HT-29 (cell line): ENCODE measurements at regions not wholly inside any gene's neighbourhood (a gene's known extent, or its start where the extent isn't known, plus 50 kb on each side); places are given as distances from the start of the nearest gene placed in this dataset.
"Not testable (repeated sequence)": the region's sequence is repeated elsewhere in the genome, so short reads cannot be mapped to it uniquely, and the experiment has no call there.

Experiments
- DNase-seq: peaks from one replicate; pipeline ENCODE4 v3.0.0-alpha.2; 2015; ENCODE audit warnings: low spot score

- no peak for DNase-seq
Observed at GRCh38 chr5:110872200-110872599, 133.4 kb downstream of the SLC25A46 start.

GRCh38 chr5:110872963-110873362, 134.2 kb downstream of the SLC25A46 start:
- no peak for DNase-seq

DNA sequence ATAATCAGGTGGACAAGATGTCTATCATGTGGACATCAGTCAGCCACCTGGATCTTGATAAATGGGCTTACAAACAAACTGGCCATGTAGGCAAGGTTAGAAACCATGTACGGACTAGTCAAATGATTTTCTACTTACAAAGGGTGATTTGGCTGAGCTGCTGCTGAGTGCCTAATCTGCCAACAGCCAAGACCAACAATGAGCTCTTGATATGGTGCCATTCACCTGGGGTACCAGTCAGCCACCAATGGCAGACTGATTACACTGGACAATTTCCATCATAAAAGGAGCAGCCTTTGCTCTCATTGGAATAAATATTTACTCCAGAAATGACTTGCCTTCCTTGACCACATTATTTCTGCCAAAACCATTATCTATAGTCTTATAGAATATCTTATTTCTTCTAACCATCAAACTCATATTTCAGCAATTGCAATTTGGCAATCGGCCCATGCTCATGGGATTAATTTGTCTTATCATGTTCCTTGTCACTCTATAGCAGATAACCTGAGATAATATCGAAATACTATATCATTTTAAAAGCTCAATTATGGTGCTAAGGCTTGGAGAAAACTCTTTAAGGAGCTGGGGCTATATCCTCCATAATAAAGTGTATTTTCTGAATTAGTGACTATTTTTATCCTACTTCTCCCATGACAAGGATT, 135.1 kb downstream of the SLC25A46 start:
- no peak for DNase-seq

DNA sequence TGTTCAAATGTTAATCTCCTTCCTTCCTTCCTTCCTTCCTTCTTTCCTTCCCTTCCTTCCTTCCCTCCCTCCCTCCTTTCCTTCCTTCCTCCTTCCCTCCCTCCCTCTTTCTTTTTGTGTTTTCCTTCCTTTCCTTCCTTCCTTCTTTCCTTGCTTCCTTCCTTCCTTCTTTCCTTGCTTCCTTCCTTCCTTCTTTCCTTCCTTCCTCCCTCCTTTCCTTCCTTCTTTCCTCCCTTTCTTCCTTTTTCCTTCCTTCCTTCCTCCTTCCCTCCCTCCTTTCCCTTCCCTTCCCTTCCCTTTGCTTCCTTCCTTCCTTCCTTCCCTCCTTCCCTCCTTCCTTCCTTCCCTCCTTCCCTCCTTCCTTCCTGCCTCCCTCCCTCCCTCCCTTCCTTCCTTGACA, 136.3 kb downstream of the SLC25A46 start:
- DNase-seq: not testable (repeated sequence)

- DNase-seq: no peak
Observed at GRCh38 chr5:110878115-110878514, 139.3 kb downstream of the SLC25A46 start.

DNA sequence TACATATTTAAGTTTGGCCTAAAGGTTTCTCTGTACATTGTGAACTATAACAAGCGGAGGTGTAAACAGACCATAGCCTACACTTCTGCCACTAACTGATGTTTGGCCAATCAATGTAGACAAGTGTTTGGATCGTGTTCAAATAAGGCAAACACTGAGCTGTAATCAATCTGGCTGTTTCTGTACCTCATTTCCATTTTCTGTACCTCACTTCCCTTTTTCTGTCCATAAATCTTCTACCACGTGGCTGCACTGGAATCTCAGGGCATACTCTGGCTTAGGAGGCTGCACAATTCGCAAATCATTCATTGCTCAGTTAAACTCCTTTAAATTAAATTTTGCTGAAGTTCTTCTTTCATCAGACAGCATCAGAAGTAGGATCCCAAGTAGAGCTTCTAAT, 140.9 kb downstream of the SLC25A46 start:
- DNase-seq: no peak

- DNase-seq: peak; percentile 38
Observed at GRCh38 chr5:110880413-110880812, 141.6 kb downstream of the SLC25A46 start.

DNA sequence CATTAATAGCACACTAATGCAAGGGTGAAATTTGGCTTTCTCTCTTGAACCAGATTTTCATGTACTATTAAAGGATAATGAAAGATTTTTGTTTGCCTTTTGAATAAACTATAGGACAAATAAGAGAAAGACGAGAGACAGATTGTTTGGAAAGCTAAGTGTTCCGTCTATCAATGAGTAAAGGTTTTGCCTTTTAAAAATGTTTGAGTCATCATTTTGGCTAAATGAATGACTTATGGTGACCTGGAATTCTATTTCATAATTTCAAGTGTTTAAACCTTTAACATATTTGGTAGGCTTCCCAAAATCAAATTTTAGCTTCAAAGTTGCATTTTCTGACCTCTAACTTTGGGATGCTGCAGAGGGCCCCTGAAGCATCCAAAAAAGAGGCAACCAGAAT, 145.2 kb downstream of the SLC25A46 start:
- no peak for DNase-seq

- DNase-seq: not testable (repeated sequence)
Observed at GRCh38 chr5:110887170-110887569, 148.4 kb downstream of the SLC25A46 start.

DNA sequence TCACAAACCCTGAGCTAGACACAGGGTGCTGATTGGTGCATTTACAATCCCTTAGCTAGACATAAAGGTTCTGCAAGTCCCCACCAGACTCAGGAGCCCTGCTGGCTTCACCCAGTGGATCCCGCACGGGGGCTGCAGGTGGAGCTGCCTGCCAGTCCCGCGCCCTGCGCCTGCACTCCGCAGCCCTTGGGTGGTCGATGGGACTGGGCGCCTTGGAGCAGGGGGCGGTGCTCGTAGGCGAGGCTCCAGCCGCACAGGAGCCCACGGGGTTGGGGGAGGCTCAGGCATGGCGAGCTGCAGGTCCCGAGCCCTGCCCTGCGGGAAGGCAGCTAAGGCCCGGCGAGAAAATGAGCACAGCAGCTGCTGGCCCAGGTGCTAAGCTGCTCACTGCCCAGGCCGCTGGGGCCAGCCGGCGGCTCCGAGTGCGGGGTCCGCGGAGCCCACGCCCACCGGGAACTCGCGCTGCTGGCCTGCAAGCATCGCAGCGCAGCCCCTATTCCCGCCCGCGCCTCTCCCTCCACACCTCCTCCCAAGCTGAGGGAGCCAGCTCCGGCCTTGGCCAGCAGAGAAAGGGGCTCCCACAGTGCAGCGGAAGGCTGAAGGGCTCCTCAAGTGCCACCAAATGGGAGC, 155.2 kb downstream of the SLC25A46 start:
- DNase-seq: not testable (repeated sequence)

- no peak for DNase-seq
Observed at GRCh38 chr5:110894805-110895204, 156.0 kb downstream of the SLC25A46 start.

DNA sequence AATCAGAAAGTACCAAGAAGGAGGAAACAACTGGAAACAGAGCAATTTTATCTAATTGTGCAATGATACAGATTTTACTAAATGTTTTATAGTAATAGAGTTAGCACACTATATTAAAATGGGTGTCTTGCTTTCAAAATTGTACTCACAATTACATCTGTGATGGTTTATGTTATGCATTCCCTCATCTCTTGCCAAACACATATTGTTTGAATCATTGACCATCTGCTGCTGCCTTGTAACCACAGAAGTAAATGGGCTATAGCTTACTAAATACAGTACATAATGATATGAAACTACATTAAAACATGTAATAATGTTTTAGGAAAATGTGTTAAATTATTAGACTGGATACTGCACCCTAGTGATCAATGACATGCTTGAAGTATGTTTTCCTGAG, 158.1 kb downstream of the SLC25A46 start:
- DNase-seq: no peak

DNA sequence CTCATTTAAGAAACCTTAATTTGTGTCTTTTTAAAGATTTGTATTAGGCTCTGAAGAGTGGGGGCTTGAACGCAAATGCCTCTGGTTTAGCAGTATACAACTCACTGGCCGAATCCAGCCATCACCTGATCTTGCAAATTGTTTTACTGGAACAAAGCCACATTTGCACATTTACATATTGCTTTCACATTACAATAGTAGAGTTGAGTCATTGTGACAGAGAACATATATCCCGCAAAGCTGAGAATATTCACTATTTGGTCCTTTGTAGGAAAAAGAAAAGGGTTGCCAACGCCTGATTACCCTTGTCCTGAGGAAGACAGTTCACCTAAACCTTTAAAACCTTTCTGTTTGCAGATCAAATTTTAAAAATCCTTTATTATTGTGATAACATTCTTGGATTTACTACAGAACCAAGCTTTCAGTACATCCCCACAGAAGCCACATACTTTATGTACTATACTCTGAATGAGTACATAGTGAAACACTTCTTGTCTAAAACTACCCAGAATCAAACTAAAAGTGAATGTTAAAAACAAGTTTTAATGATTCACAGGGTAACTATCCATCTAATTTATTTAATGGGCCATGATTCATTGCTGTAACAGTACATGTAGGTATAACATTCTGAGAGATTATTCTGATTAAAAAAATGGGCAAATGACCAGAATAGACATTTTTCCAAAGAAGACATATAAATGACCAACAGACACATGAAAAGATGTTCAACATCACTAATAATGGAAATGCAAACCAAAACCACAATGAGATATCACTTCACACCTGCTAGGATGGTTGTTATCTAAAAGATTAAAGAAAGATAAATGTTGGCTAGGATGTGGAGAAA, 161.0 kb downstream of the SLC25A46 start:
- DNase-seq: no peak

DNA sequence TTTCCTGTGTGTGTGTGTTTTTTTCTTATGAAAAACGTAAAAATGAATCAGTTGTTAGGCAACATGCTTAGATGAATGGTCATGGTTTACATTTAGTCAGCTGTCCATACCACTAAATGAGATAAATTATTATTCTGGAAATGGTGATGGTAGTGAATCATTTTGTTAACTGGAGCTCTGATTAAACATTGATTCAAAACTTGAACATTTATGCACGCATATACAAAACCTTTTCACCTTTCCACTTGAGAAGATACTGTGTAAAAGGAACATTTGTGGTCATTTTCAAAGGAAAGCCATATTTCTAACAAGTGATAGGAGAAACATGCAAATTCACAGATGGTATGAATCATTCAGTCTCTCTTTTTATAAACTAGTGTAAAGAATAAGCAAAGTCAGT, 162.0 kb downstream of the SLC25A46 start:
- no peak for DNase-seq

- DNase-seq: no peak
Observed at GRCh38 chr5:110903966-110904365, 165.2 kb downstream of the SLC25A46 start.

GRCh38 chr5:110908848-110909247, 162.7 kb upstream of the TSLP start:
- no peak for DNase-seq

GRCh38 chr5:110909415-110909814, 162.1 kb upstream of the TSLP start:
- no peak for DNase-seq

DNA sequence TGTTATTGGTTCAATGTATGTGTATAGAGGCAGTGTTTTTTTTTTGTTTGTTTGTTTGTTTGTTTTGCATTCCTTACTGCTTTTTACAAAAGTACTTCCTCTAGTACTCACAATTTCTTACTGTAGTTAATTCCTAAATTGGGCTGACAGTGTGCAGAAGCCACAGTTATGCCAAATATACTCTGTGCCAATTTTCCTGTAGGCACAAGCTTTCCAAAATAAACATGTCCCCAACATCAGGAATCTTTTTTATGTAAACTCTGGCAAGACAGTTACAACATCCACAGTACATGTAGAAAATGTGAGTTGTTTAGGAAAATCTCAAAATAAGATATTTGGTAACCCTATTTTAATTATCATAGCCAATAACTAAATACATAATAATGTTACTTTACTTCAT, 161.6 kb upstream of the TSLP start:
- no peak for DNase-seq

- no peak for DNase-seq
Observed at GRCh38 chr5:110913221-110913620, 158.3 kb upstream of the TSLP start.

GRCh38 chr5:110916381-110917049, 155.0 kb upstream of the TSLP start:
- no peak for DNase-seq

GRCh38 chr5:110917161-110917875, 154.2 kb upstream of the TSLP start:
- DNase-seq: no peak
